HepG2 (cell line): ENCODE measurements at regions not wholly inside any gene's neighbourhood (a gene's known extent, or its start where the extent isn't known, plus 50 kb on each side); places are given as distances from the start of the nearest gene placed in this dataset.
A peak's percentile ranks its signal among the peaks of the same experiment; 100 is the strongest.

ENCODE experiments used
- ATAC-seq: fragments of 200-7000 bp; cut with Tn5 transposase; 3 replicates; pipeline ENCODE4 v1.9.1; 2020; ENCODE audit warnings: mild to moderate bottlenecking, moderate library complexity
- BruUV-seq: library from RNA; stranded (reverse); fragments of 400-500 nt; replicated peaks from 2 replicates; lab custom pipeline; 2021; lab: Mats Ljungman, UMichigan
- CTCF ChIA-PET: fragments of 300-600 bp; formaldehyde crosslinking; extraction: SDS; loops from one replicate; lab custom pipeline; 2021; ENCODE audit warnings: low total read pairs, inconsistent platforms, low intra/inter-chr PET ratio; lab: Yijun Ruan, JAX
- POLR2A ChIA-PET: fragments of 350-600 bp; sonication (Branson Sonifier 250); formaldehyde crosslinking; loops from one replicate; lab custom pipeline; 2020; ENCODE audit warnings: antibody characterized with exemption, inconsistent platforms; lab: Yijun Ruan, JAX
- DNase-seq: peaks from one replicate; pipeline ENCODE4 v3.0.0-alpha.2; 2015; ENCODE audit warnings: low spot score
- FAIRE-seq: peaks from 3 replicates; lab custom pipeline; 2011; peaks lifted over from hg19 to GRCh38; lab: Jason Lieb, UNC
- H2AFZ ChIP-seq: one replicate; pipeline ENCODE4 v1.6.1; 2011; ENCODE audit warnings: low read length, inconsistent platforms
- H3K27ac ChIP-seq: fragments of 300-600 bp; 3 replicates; pipeline ENCODE4 v1.8.0; 2011; ENCODE audit warnings: mixed run types, mild to moderate bottlenecking, mixed read lengths, low read length, inconsistent platforms; ENCODE audit not compliant: insufficient read depth; ENCODE audit errors: extremely low read length
- H3K27me3 ChIP-seq, 2 experiments: fragments of 200-600 bp in 1 of 2; 2 replicates in 1 of 2; 3 replicates in 1 of 2; pipeline versions ENCODE4 v1.6.0 to v1.8.0; 2011; ENCODE audit warnings: low read length in 2 of 2, mild to moderate bottlenecking in 2 of 2, moderate library complexity in 2 of 2, inconsistent platforms in 1 of 2; ENCODE audit not compliant: insufficient read depth in 2 of 2, control insufficient read depth in 1 of 2
- H3K36me3 ChIP-seq, 2 experiments: fragments of 200-600 bp in 1 of 2; replicated peaks in 1 of 2; 2 replicates in 1 of 2; 3 replicates in 1 of 2; pipeline versions ENCODE4 v1.5.1 to v1.8.0; 2011; ENCODE audit warnings: low read length in 2 of 2, inconsistent platforms in 1 of 2; ENCODE audit not compliant: insufficient read depth in 2 of 2, control insufficient read depth in 1 of 2
- H3K4me1 ChIP-seq: 2 replicates; pipeline ENCODE4 v1.5.1; 2012; ENCODE audit warnings: low read length, inconsistent platforms; ENCODE audit not compliant: insufficient read depth
- H3K4me2 ChIP-seq: 2 replicates; pipeline ENCODE4 v1.6.0; 2011; ENCODE audit warnings: low read depth, low read length, inconsistent platforms
- H3K4me3 ChIP-seq, 3 experiments: fragments of 200-600 bp in 1 of 3; sonication (generic), shearing (Covaris generic) in 1 of 3; replicated peaks in 1 of 3; 2 replicates each; pipeline ENCODE4 v1.5.1; 2011 to 2016; ENCODE audit warnings: low read length in 3 of 3, inconsistent platforms in 2 of 3, low read depth in 2 of 3, mild to moderate bottlenecking in 2 of 3, control low read depth in 1 of 3, mixed read lengths in 1 of 3; ENCODE audit not compliant: insufficient read depth in 1 of 3
- H3K79me2 ChIP-seq: one replicate; pipeline ENCODE4 v1.6.1; 2011; ENCODE audit warnings: low read length, inconsistent platforms; ENCODE audit not compliant: insufficient read depth
- H3K9ac ChIP-seq: 2 replicates; pipeline ENCODE4 v1.6.0; 2011; ENCODE audit warnings: mild to moderate bottlenecking, low read depth, low read length, inconsistent platforms; ENCODE audit not compliant: insufficient read depth
- H3K9me3 ChIP-seq: 2 replicates; pipeline ENCODE4 v1.5.1; 2012; ENCODE audit warnings: mild to moderate bottlenecking, low read length
- H4K20me1 ChIP-seq: 2 replicates; pipeline ENCODE4 v1.6.0; 2011; ENCODE audit warnings: inconsistent platforms, mild to moderate bottlenecking, low read length, moderate library complexity; ENCODE audit not compliant: insufficient read depth
- CHD4 ChIP-seq: fragments of 200-600 bp; sonication (generic); IDR thresholded peaks from 2 replicates; pipeline ENCODE4 v1.7.0; 2017; ENCODE audit warnings: mild to moderate bottlenecking, low read length, borderline replicate concordance
- CREB1 ChIP-seq, 2 experiments: fragments of 450-650 bp in 1 of 2; IDR thresholded peaks; 2 replicates each; pipeline ENCODE4 v1.6.1; 2016 to 2017; ENCODE audit warnings: control low read depth in 1 of 2, mild to moderate bottlenecking in 1 of 2, missing compliant biosample characterization in 1 of 2, missing genetic modification characterization in 1 of 2
- ETV5 ChIP-seq: IDR thresholded peaks from 2 replicates; pipeline ENCODE4 v1.6.1; 2018; ENCODE audit warnings: missing biosample characterization, missing genetic modification reagents, inconsistent platforms, borderline replicate concordance
- FOXJ3 ChIP-seq: sonication (generic); formaldehyde crosslinking; IDR thresholded peaks from 2 replicates; pipeline ENCODE4 v1.4.0; 2020; ENCODE audit warnings: missing genetic modification reagents, mild to moderate bottlenecking, borderline replicate concordance
- HOXA3 ChIP-seq: sonication (generic); formaldehyde crosslinking; IDR thresholded peaks from 2 replicates; pipeline ENCODE4 v1.5.0; 2020; ENCODE audit warnings: missing genetic modification reagents
- KDM1A ChIP-seq: IDR thresholded peaks from 2 replicates; pipeline ENCODE4 v1.6.1; 2016; ENCODE audit warnings: missing compliant biosample characterization
- MTA3 ChIP-seq: sonication (generic); formaldehyde crosslinking; IDR thresholded peaks from 2 replicates; pipeline ENCODE4 v1.4.0; 2020; ENCODE audit warnings: missing genetic modification reagents
- NCOA1 ChIP-seq: sonication (generic); formaldehyde crosslinking; IDR thresholded peaks from 2 replicates; pipeline ENCODE4 v1.9.0; 2021; ENCODE audit warnings: missing genetic modification reagents
- NKX3-1 ChIP-seq: sonication (generic); formaldehyde crosslinking; IDR thresholded peaks from 2 replicates; pipeline ENCODE4 v1.5.0; 2020; ENCODE audit warnings: missing genetic modification reagents
- NR1H2 ChIP-seq: sonication (generic); formaldehyde crosslinking; IDR thresholded peaks from 2 replicates; pipeline ENCODE4 v1.8.1; 2022; ENCODE audit warnings: low read depth, missing genetic modification reagents, borderline replicate concordance
- PAWR ChIP-seq: sonication (generic); formaldehyde crosslinking; IDR thresholded peaks from 2 replicates; pipeline ENCODE4 v1.4.0; 2020; ENCODE audit warnings: missing genetic modification reagents, mild to moderate bottlenecking, borderline replicate concordance
- REXO4 ChIP-seq: sonication (generic); formaldehyde crosslinking; IDR thresholded peaks from 2 replicates; pipeline ENCODE4 v1.8.0; 2022; ENCODE audit warnings: missing genetic modification reagents, mild to moderate bottlenecking, borderline replicate concordance
- SP4 ChIP-seq: sonication (generic); formaldehyde crosslinking; IDR thresholded peaks from 2 replicates; pipeline ENCODE4 v1.8.1; 2023; ENCODE audit warnings: mild to moderate bottlenecking, missing genetic modification reagents
- U2AF1 ChIP-seq: fragments of 200-400 bp; formaldehyde crosslinking; optimal IDR thresholded peaks from 2 replicates; pipeline ENCODE3; 2017; ENCODE audit warnings: mild to moderate bottlenecking, low read depth, low read length
- U2AF2 ChIP-seq: fragments of 200-400 bp; formaldehyde crosslinking; IDR thresholded peaks from 2 replicates; pipeline ENCODE4 v1.6.1; 2017; ENCODE audit warnings: low read depth, mild to moderate bottlenecking, low read length
- ZFP82 ChIP-seq: sonication (generic); formaldehyde crosslinking; IDR thresholded peaks from 2 replicates; pipeline ENCODE4 v1.5.1; 2020; ENCODE audit warnings: mild to moderate bottlenecking, missing genetic modification reagents, borderline replicate concordance
- ZFY ChIP-seq: sonication (generic); formaldehyde crosslinking; IDR thresholded peaks from 2 replicates; pipeline ENCODE4 v1.4.0; 2020; ENCODE audit warnings: missing genetic modification reagents
- ZNF124 ChIP-seq: sonication (generic); formaldehyde crosslinking; IDR thresholded peaks from 2 replicates; pipeline ENCODE4 v1.4.0; 2020; ENCODE audit warnings: missing genetic modification reagents
- ZNF143 ChIP-seq: sonication (generic); formaldehyde crosslinking; IDR thresholded peaks from 2 replicates; pipeline ENCODE4 v1.4.0; 2020; ENCODE audit warnings: missing genetic modification reagents
- ZNF546 ChIP-seq: sonication (generic); formaldehyde crosslinking; conservative IDR thresholded peaks from 2 replicates; pipeline ENCODE4 v1.8.1; 2023; ENCODE audit warnings: mild to moderate bottlenecking, missing genetic modification reagents
- ZNF644 ChIP-seq: IDR thresholded peaks from 2 replicates; pipeline ENCODE4 v1.6.1; 2016; ENCODE audit warnings: low read depth
- ZNF746 ChIP-seq: sonication (generic); formaldehyde crosslinking; IDR thresholded peaks from 2 replicates; pipeline ENCODE4 v1.8.0; 2022; ENCODE audit warnings: mild to moderate bottlenecking, missing genetic modification reagents
- WGBS: methylation state at CpG from one replicate; pipeline ENCODE4 v1.1.6; 2017; ENCODE audit warnings: low lambda C conversion rate; 5-methylcytosine and 5-hydroxymethylcytosine counted together
- in situ Hi-C: cut with HindIII; loops from 2 replicates; pipeline ENCODE4 v1.10.0; 2017; ENCODE audit warnings: low pct_unique_long_range_greater_than_20kb; ENCODE audit not compliant: extremely low pct_ligation_motif_present
- intact Hi-C: fragments of 100-400 bp; cut with micrococcal nuclease; formaldehyde crosslinking; loops from one replicate; pipeline ENCODE4 v1.10.0; 2022; ENCODE audit not compliant: unreplicated experiment
- TF ChIP-seq, protein P1 (sequence below): sonication (generic); formaldehyde crosslinking; conservative IDR thresholded peaks from 2 replicates; pipeline ENCODE4 v1.4.0; 2020; ENCODE audit warnings: missing genetic modification reagents
- TF ChIP-seq, protein P2 (sequence below): sonication (generic); formaldehyde crosslinking; IDR thresholded peaks from 2 replicates; pipeline ENCODE4 v1.8.0; 2022; ENCODE audit warnings: missing genetic modification reagents, low read depth, mild to moderate bottlenecking, borderline replicate concordance
- TF ChIP-seq, protein P3 (sequence below): sonication (generic); formaldehyde crosslinking; IDR thresholded peaks from 2 replicates; pipeline ENCODE4 v1.8.1; 2023; ENCODE audit warnings: mild to moderate bottlenecking, inconsistent platforms, moderate library complexity, missing genetic modification reagents, borderline replicate concordance

DNA sequence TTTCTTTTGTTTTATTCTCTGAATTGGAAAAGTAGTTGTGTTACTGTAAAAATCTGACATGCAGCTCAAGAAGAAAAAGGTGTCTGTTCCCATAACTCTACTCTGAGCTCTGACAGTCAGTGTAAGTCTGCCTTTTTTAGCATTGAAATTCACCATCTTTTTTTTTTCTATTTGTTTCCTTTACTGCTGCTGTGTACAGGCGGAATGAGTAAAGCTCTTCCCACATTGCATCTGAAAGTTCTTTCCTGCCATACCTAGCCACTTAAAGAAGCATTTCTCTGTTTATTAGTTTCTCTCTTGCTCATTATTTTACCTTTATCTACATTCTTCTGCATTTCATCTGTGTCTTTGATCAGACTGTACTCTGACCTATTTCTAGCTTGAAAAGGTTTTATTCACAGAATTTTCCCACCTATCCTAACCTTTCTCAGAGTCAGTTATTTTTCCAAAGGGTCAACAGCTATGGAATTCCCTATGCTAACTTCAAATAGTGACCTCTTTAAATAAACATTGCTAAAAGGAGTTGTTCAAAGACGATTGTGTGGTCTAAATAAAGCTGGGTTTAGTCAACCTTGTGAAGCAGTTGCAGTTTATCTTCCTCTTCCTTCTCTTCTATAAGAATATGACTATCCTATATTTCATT, 1303.1 kb upstream of the ZEB2 start:
- no peaks in the 10 kb centered on the region for H3K36me3 ChIP-seq
- WGBS, result 0% methylated on average over 2 of the region's 2 CpGs
- H4K20me1 ChIP-seq, result no peaks in the 10 kb centered on the region
- H3K27ac ChIP-seq, result peak overlapping the region; percentile 89
- no peak overlapping the region for H2AFZ ChIP-seq
- intact Hi-C loops (loop anchor here (1.0 to 2.0 kb wide), 5 partner anchors 22 to 70 kb away; no protein-coding TSS in a partner anchor), in situ Hi-C loops (loop anchor here (5.0 kb wide), 1 partner anchor 66 kb away; no protein-coding TSS in a partner anchor)
- DNase-seq (peak; percentile 98), ATAC-seq (peak; percentile 96), FAIRE-seq (peak; percentile 70)
- peak overlapping the region; percentile 59 for H3K9ac ChIP-seq
- peaks cover 45% of the 10 kb centered on the region for H3K4me1 ChIP-seq
- no peaks in the 10 kb centered on the region for H3K27me3 ChIP-seq
- peak overlapping the region in 2 of 3 experiments; percentile 11 to 13; a peak in 2 of 6 replicates for H3K4me3 ChIP-seq
- H3K4me2 ChIP-seq, result peak overlapping the region; percentile 32
- POLR2A ChIA-PET, result interaction anchor here (0.9 to 3.0 kb wide), 19 partner anchors 10 to 392 kb away, joined by 3 to 45 read pairs (median 4); no protein-coding TSS in a partner anchor
- CTCF ChIA-PET, result no interaction called here
- no peaks in the 10 kb centered on the region for H3K9me3 ChIP-seq
- TSS peak; percentile 96 for BruUV-seq
- no peaks in the 10 kb centered on the region for H3K79me2 ChIP-seq
- TF ChIP-seq ZFY (CRISPR knock-in tag) (no peak), CHD4 (peak; percentile 85; the same call in 1 of the 2 replicates), FOXJ3 (CRISPR knock-in tag) (peak; percentile 99; the same call in 1 of the 2 replicates), REXO4 (no peak), PAWR (CRISPR knock-in tag) (no peak), ETV5 (CRISPR knock-in tag) (peak; percentile 40; the same call in 1 of the 2 replicates), NKX3-1 (CRISPR knock-in tag) (peak; percentile 75; the same call in 1 of the 2 replicates), ZNF746 (CRISPR knock-in tag) (no peak), ZNF546 (CRISPR knock-in tag) (no peak), HOXA3 (CRISPR knock-in tag) (no peak), ZFP82 (CRISPR knock-in tag) (no peak), KDM1A (CRISPR knock-in tag) (peak; percentile 37; the same call in 1 of the 2 replicates), U2AF1 (no peak), U2AF2 (no peak), ZNF644 (peak; percentile 85), ZNF124 (CRISPR knock-in tag) (no peak; the same call in 1 of the 2 replicates), NR1H2 (CRISPR knock-in tag) (no peak), CREB1 (IDR thresholded peaks at IDR 0.05) (no peak), CREB1 (CRISPR knock-in tag; IDR thresholded peaks at IDR 0.05) (peak; percentile 87), SP4 (CRISPR knock-in tag) (no peak), ZNF143 (no peak), MTA3 (CRISPR knock-in tag) (no peak), NCOA1 (CRISPR knock-in tag) (no peak)
- TF ChIP-seq, protein P1, sequence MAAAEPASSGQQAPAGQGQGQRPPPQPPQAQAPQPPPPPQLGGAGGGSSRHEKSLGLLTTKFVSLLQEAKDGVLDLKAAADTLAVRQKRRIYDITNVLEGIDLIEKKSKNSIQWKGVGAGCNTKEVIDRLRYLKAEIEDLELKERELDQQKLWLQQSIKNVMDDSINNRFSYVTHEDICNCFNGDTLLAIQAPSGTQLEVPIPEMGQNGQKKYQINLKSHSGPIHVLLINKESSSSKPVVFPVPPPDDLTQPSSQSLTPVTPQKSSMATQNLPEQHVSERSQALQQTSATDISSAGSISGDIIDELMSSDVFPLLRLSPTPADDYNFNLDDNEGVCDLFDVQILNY (CRISPR knock-in tag), result no peak
- TF ChIP-seq, protein P2, sequence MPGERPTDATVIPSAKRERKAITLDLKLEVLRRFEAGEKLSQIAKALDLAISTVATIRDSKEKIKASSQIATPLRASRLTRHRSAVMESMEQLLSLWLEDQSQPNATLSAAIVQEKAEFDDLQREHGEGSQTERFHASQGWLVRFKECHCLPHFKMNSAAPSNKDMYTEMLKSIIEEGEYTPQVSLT (CRISPR knock-in tag), result no peak
- TF ChIP-seq, protein P3, sequence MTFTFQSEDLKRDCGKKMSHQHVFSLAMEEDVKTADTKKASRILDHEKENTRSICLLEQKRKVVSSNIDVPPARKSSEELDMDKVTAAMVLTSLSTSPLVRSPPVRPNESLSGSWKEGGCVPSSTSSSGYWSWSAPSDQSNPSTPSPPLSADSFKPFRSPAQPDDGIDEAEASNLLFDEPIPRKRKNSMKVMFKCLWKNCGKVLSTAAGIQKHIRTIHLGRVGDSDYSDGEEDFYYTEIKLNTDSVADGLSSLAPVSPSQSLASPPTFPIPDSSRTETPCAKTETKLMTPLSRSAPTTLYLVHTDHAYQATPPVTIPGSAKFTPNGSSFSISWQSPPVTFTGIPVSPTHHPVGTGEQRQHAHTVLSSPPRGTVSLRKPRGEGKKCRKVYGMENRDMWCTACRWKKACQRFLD (CRISPR knock-in tag), result no peak
